ENCODE measurements at regions not wholly inside any gene's neighbourhood (a gene's known extent, or its start where the extent isn't known, plus 50 kb on each side); places are given as distances from the start of the nearest gene placed in this dataset.

GRCh38 chr14:34931206-34931605 is 51.6 kb upstream of the SRP54 start:
- no peak for DNase-seq (ENCODE audit: low read depth)

- no peak for DNase-seq (ENCODE audit: low read depth)
Measured at GRCh38 chr14:34930591-34931091, 52.2 kb upstream of the SRP54 start.

GRCh38 chr14:34926552-34926951 is 51.4 kb upstream of the BAZ1A start:
- peak; percentile 17 for DNase-seq (ENCODE audit: low read depth)

All from M059J (cell line).